ENCODE measurements at regions not wholly inside any gene's neighbourhood (a gene's known extent, or its start where the extent isn't known, plus 50 kb on each side); places are given as distances from the start of the nearest gene placed in this dataset.

DNA sequence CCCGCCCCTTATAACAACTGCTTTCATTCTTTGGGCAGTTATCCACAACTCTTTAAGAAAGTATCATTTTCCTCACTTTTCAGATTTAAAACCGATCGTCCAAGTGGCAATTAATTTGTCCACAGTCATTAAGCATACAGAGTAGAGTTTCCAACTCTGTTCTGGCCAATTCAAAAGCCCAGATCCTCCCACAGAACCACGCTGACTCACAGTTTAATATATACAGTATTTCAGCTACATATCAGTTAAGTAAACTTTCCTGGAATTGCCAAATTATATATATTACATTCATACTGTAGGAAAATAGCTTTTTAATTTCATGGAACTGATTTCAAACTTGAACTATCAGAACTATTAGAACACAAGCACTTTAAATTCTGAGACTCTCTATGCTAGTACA, 163.8 kb upstream of the ESRRG start:
- H3K4me3 ChIP-seq (ENCODE audit: low read depth, low read length) = no peak overlapping the region
- no peak for DNase-seq (ENCODE audit: low read depth)
- TF ChIP-seq, protein P1, sequence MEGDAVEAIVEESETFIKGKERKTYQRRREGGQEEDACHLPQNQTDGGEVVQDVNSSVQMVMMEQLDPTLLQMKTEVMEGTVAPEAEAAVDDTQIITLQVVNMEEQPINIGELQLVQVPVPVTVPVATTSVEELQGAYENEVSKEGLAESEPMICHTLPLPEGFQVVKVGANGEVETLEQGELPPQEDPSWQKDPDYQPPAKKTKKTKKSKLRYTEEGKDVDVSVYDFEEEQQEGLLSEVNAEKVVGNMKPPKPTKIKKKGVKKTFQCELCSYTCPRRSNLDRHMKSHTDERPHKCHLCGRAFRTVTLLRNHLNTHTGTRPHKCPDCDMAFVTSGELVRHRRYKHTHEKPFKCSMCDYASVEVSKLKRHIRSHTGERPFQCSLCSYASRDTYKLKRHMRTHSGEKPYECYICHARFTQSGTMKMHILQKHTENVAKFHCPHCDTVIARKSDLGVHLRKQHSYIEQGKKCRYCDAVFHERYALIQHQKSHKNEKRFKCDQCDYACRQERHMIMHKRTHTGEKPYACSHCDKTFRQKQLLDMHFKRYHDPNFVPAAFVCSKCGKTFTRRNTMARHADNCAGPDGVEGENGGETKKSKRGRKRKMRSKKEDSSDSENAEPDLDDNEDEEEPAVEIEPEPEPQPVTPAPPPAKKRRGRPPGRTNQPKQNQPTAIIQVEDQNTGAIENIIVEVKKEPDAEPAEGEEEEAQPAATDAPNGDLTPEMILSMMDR (IDR thresholded peaks at IDR 0.05; ENCODE audit: insufficient read depth, low read length) = no peak

DNA sequence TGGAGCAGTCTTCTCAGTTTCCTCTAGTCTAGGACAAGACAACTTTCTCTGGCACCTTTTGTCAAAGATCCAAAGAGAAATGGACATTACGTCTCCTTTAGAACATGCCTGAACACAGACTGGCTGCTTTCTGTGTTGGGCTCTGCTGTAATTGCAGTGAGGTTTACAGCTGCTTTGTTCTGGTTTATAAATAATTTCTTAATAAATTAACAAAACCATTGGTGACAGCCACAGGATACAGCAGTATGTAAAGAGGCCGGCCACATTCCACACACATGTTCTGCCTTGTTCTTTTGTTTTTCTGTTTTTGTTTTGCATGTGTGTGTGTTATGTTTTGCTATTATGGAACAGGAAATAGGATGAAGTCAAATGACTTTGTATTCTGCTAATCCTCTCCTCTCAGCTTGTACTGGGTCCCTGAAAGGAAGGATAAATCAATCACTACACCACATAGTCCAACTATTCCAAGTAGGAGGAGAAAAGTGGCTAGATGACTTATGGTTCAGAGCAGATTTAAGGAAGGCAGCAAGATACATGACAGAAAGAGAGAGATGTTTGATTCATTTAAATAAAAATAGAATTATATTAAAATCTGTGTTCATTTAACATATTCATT, 161.5 kb upstream of the ESRRG start:
- no peak overlapping the region for H3K4me3 ChIP-seq (ENCODE audit: low read depth, low read length)
- DNase-seq (ENCODE audit: low read depth) = no peak
- TF ChIP-seq, protein P1 (IDR thresholded peaks at IDR 0.05; ENCODE audit: insufficient read depth, low read length) = no peak

DNA sequence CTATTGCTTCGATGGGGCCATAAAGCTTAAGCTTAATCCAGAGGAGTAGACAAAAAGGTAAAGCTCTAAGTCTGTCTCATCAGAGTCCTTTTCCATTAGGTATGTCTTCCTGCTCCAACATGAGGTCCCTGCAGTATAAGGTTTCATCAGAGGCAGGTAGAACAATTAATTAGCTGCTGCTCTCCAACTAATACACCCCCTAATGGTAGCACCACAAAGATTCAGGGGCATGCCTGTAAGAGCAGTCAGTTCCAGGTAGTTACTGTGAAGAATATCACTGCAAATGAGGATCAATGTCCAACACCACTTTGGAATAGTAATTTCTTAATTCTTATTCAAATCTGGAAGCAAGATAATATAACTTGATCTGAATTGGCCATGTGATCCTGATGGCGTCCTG, 160.3 kb upstream of the ESRRG start:
- H3K4me3 ChIP-seq (ENCODE audit: low read depth, low read length) = no peak overlapping the region
- TF ChIP-seq, protein P1 (IDR thresholded peaks at IDR 0.05; ENCODE audit: insufficient read depth, low read length) = no peak
- no peak for DNase-seq (ENCODE audit: low read depth)

DNA sequence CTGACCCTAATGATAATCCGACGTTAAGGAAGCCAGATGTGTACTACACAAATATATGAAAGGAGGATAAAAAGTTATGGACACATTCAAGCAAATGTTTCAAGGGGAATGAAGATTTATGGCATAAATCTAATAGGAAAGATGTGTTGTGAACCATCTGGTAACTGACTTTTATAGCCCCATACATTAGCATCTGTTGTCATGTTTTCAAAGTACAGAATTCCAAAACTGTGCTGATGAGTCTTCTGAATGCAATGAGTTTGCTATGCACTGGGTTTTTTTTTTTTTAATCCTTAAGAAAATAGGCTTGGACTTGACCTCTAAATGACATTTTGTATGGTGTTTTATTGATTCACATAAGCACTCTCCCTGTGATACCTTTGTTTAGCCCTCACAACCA, 158.5 kb upstream of the ESRRG start:
- TF ChIP-seq, protein P1 (IDR thresholded peaks at IDR 0.05; ENCODE audit: insufficient read depth, low read length) = no peak
- no peak for DNase-seq (ENCODE audit: low read depth)

DNA sequence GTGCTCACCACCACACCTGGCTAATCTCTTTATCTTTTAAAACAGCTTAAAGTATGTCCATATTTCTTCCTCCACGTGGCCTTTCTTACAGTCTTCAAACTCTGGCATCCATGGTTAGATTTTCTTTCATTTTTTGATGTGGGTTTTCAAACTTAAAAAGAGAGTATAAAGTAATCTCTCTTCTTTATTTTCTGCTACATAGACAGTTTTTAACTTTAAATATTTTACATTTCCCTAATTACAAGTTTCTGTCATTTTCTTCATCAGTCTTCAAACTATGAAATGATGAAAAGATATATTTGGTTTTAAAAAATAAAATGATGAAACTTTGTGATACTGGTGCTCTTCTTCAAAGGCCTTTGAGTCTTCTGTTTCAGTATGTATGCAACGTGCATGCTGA, 143.5 kb upstream of the ESRRG start:
- no peak for DNase-seq (ENCODE audit: low read depth)
- TF ChIP-seq, protein P1 (IDR thresholded peaks at IDR 0.05; ENCODE audit: insufficient read depth, low read length) = no peak
- no peak overlapping the region for H3K4me3 ChIP-seq (ENCODE audit: low read depth, low read length)

More for the DNA sequence above, 158.5 kb upstream of the ESRRG start:
- H3K4me3 ChIP-seq (ENCODE audit: low read depth, low read length) = no peak overlapping the region

DNA sequence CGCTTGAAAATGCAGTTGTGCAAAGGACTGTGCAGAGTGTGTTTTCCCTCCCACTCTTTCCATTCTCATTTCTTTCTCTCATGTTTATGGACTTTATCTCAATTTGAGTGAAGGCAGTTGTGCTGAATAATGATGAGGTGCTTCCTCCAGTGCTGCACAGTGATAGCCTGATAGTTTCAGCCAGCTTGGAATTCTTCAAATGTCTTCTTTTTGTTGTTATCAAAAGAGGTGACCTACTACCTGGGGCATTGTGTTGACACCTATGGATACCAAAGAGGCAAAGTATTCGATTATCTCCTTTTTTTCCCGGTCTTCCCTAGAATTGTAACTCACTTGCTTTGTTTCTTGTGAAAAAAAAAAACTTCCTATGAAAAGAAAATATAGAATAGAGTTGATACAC, 132.6 kb upstream of the ESRRG start:
- TF ChIP-seq, protein P1 (IDR thresholded peaks at IDR 0.05; ENCODE audit: insufficient read depth, low read length) = no peak
- no peak overlapping the region for H3K4me3 ChIP-seq (ENCODE audit: low read depth, low read length)
- no peak for DNase-seq (ENCODE audit: low read depth)
